Pancreas (tissue), 10 donors: ENCODE measurements at regions not wholly inside any gene's neighbourhood (a gene's known extent, or its start where the extent isn't known, plus 50 kb on each side); places are given as distances from the start of the nearest gene placed in this dataset.

Experiments used
- ATAC-seq, 4 donors: fragments of 200-7000 bp; cut with Tn5 transposase; one replicate each; pipeline versions ENCODE4 v1.8.0 to v1.9.1; 2020; ENCODE audit warnings: mild to moderate bottlenecking in 4 of 4, moderate library complexity in 4 of 4
- DNase-seq, 6 donors: peaks; one replicate each; pipeline ENCODE4 v3.0.0-alpha.2; 2020
- FAIRE-seq: peaks from 2 replicates; lab custom pipeline; 2012; peaks lifted over from hg19 to GRCh38; lab: Jason Lieb, UNC
- H3K27ac ChIP-seq, 4 donors: fragments of 200-600 bp; sonication (generic); 1 replicate in 3 of 4; 2 replicates in 1 of 4; pipeline versions ENCODE4 v1.5.0 to v1.8.0; 2020
- H3K27me3 ChIP-seq, 4 donors: fragments of 200-600 bp; one replicate each; pipeline ENCODE4 v1.8.0; 2021
- H3K36me3 ChIP-seq, 3 donors: fragments of 200-600 bp; sonication (generic) in 1 of 3; one replicate each; pipeline versions ENCODE4 v1.5.0 to v1.8.0; 2020 to 2021
- H3K4me1 ChIP-seq, 3 donors: fragments of 200-600 bp; one replicate each; pipeline ENCODE4 v1.8.0; 2021
- H3K4me3 ChIP-seq, 4 donors: fragments of 200-600 bp; sonication (generic) in 2 of 4; one replicate each; pipeline versions ENCODE4 v1.5.0 to v1.8.0; 2020 to 2021
- H3K9me3 ChIP-seq, 4 donors: fragments of 200-600 bp; one replicate each; pipeline ENCODE4 v1.8.0; 2021
- WGBS, 2 donors: extraction: QIAGEN DNeasy Blood & Tissue Kit; methylation state at CpG; one replicate each; pipeline ENCODE4 v1.1.7; 2013; 5-methylcytosine and 5-hydroxymethylcytosine counted together
- intact Hi-C, 3 donors: fragments of 100-400 bp; cut with DNase I; formaldehyde crosslinking; loops; one replicate each; pipeline versions ENCODE4 v1.11.1 to v1.14.2; 2022
- TF ChIP-seq, protein P1 (sequence below), 4 donors: fragments of 200-600 bp; sonication (generic) in 3 of 4; IDR thresholded peaks; one replicate each; pipeline versions ENCODE4 v1.5.0 to v1.8.0; 2021; ENCODE audit warnings: antibody characterized with exemption in 4 of 4
- donor health status: healthy with polysubstance abuse.
- donor health status: DM: no; HTN: no; CAD: no; lungs with moderate emphysema.
- donor health status: DM: no; HTN: no; CAD: no.
- donor health status: control.
- donor health status: control.
- donor health status: Bipolar disorder and iron deficiency.
- donor health status: DM: yes; HTN: yes; CAD: no.
- donor health status: DM: no; HTN: no; CAD: no.
- donor health status: DM: no; HTN: no; CAD: no.
- donor health status: DM: yes; HTN: yes; CAD: no.

GRCh38 chr18:55097456-55098170, 138.4 kb upstream of the CCDC68 start:
- Histone ChIP-seq H3K4me1 (no peaks in the 10 kb centered on the region), H3K4me3 (no peak overlapping the region), H3K27ac (no peak overlapping the region), H3K27me3 (no peaks in the 10 kb centered on the region), H3K36me3 (no peaks in the 10 kb centered on the region), H3K9me3 (no peaks in the 10 kb centered on the region)
- TF ChIP-seq, protein P1, sequence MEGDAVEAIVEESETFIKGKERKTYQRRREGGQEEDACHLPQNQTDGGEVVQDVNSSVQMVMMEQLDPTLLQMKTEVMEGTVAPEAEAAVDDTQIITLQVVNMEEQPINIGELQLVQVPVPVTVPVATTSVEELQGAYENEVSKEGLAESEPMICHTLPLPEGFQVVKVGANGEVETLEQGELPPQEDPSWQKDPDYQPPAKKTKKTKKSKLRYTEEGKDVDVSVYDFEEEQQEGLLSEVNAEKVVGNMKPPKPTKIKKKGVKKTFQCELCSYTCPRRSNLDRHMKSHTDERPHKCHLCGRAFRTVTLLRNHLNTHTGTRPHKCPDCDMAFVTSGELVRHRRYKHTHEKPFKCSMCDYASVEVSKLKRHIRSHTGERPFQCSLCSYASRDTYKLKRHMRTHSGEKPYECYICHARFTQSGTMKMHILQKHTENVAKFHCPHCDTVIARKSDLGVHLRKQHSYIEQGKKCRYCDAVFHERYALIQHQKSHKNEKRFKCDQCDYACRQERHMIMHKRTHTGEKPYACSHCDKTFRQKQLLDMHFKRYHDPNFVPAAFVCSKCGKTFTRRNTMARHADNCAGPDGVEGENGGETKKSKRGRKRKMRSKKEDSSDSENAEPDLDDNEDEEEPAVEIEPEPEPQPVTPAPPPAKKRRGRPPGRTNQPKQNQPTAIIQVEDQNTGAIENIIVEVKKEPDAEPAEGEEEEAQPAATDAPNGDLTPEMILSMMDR (IDR thresholded peaks at IDR 0.05): no peak
- intact Hi-C loops: no loop called here
- DNase-seq (no peak), ATAC-seq (peak in 2 of 4 donors; percentile 50 to 58), FAIRE-seq (no peak)
- WGBS, 2 donors: 55 to 65% methylated on average over 9 of the region's 9 CpGs

GRCh38 chr18:55096263-55096951, 137.1 kb upstream of the CCDC68 start:
- WGBS, 2 donors: 59% methylated on average over 10 of the region's 10 CpGs
- ATAC-seq (peak in 3 of 4 donors; percentile 29 to 69 (median 68)), FAIRE-seq (no peak), DNase-seq (no peak)
- Histone ChIP-seq H3K4me1 (no peaks in the 10 kb centered on the region), H3K36me3 (no peaks in the 10 kb centered on the region), H3K4me3 (no peak overlapping the region), H3K27ac (no peak overlapping the region), H3K27me3 (no peaks in the 10 kb centered on the region), H3K9me3 (no peaks in the 10 kb centered on the region)
- TF ChIP-seq, protein P1 (IDR thresholded peaks at IDR 0.05): no peak
- intact Hi-C loops: no loop called here

GRCh38 chr18:55095584-55095983, 136.3 kb upstream of the CCDC68 start:
- ATAC-seq: no peak
- TF ChIP-seq, protein P1 (IDR thresholded peaks at IDR 0.05): no peak
- no peak overlapping the region for H3K4me3 ChIP-seq
- FAIRE-seq: no peak
- no peak for DNase-seq
- no peaks in the 10 kb centered on the region for H3K9me3 ChIP-seq
- intact Hi-C loops: no loop called here
- H3K27ac ChIP-seq: no peak overlapping the region
- no peaks in the 10 kb centered on the region for H3K27me3 ChIP-seq
- no peaks in the 10 kb centered on the region for H3K36me3 ChIP-seq
- H3K4me1 ChIP-seq: no peaks in the 10 kb centered on the region
- 56 to 61% methylated on average over 3 of the region's 3 CpGs for WGBS, 2 donors

GRCh38 chr18:55093808-55094207, 134.5 kb upstream of the CCDC68 start:
- TF ChIP-seq, protein P1 (IDR thresholded peaks at IDR 0.05): no peak
- H3K9me3 ChIP-seq: no peaks in the 10 kb centered on the region
- H3K27ac ChIP-seq: no peak overlapping the region
- FAIRE-seq (no peak), ATAC-seq (no peak), DNase-seq (no peak)
- no peaks in the 10 kb centered on the region for H3K27me3 ChIP-seq
- H3K4me3 ChIP-seq: no peak overlapping the region
- no peaks in the 10 kb centered on the region for H3K36me3 ChIP-seq
- H3K4me1 ChIP-seq: no peaks in the 10 kb centered on the region
- intact Hi-C loops: no loop called here

GRCh38 chr18:55093295-55093694, 134.0 kb upstream of the CCDC68 start:
- ATAC-seq: no peak
- H3K27me3 ChIP-seq: no peaks in the 10 kb centered on the region
- no peak for FAIRE-seq
- H3K4me1 ChIP-seq: no peaks in the 10 kb centered on the region
- H3K9me3 ChIP-seq: no peaks in the 10 kb centered on the region
- no peak overlapping the region for H3K27ac ChIP-seq
- no peak overlapping the region for H3K4me3 ChIP-seq
- DNase-seq: no peak
- intact Hi-C loops: no loop called here
- H3K36me3 ChIP-seq: no peaks in the 10 kb centered on the region
- TF ChIP-seq, protein P1 (IDR thresholded peaks at IDR 0.05): no peak
